GM19238 (cell line): ENCODE measurements at regions not wholly inside any gene's neighbourhood (a gene's known extent, or its start where the extent isn't known, plus 50 kb on each side); places are given as distances from the start of the nearest gene placed in this dataset.

Experiments used
- DNase-seq: peaks from one replicate; pipeline ENCODE4 v3.0.0; 2011; ENCODE audit warnings: low spot score; ENCODE audit not compliant: insufficient read length

- no peak for DNase-seq
Observed at GRCh38 chr5:67350618-67351201, 154.1 kb upstream of the CD180 start.

- no peak for DNase-seq
Observed at GRCh38 chr5:67350185-67350584, 153.6 kb upstream of the CD180 start.

DNA sequence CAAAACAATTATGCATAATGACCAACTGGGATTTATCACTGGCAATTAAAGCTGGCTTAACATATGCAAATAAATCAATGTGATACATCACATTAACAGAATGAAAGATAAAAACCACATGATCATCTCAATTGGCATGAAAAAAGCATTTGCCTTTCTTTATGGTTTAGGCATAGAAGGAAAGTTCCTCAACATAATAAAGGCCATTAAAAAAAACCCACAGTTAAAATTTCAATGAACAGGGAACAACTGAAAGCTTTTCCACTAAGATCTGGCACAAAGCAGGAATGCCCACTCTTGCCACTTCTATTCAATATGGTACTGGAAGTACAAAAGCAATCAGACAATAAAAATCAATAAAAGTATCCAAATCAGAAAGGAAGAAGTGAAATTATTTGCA, 151.2 kb upstream of the CD180 start:
- DNase-seq: no peak

- DNase-seq: no peak
Observed at GRCh38 chr5:67346611-67347010, 150.0 kb upstream of the CD180 start.

- no peak for DNase-seq
Observed at GRCh38 chr5:67344870-67345269, 148.3 kb upstream of the CD180 start.

- no peak for DNase-seq
Observed at GRCh38 chr5:67343835-67344234, 147.2 kb upstream of the CD180 start.

- no peak for DNase-seq
Observed at GRCh38 chr5:67341478-67341877, 144.9 kb upstream of the CD180 start.

DNA sequence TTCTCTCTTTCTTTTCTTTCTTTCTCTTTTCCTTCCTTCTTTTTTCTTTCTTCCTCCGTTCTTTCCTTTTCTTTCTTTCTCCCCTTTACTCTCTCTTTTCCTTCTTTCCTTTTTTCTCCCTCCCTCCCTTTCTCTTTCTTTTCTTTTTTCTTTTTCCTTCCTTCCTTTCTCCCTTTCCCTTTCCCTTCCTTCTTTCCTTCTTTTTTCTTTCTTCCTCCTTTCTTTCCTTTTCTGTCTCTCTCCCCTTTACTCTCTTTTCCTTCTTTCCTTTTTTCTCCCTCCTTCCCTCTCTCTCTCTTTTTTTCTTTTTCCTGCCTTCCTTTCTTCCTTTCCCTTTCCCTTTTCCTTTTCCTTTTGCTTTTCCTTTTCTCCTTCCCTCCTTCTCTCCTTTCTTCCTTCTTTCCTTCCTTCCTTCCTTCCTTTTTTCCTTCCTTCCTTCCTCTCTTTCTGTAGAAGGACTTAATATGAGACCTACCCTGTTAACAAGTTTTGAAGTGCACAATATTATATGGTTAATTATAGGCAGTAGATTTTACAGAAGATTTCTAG, 142.7 kb upstream of the CD180 start:
- no peak for DNase-seq

DNA sequence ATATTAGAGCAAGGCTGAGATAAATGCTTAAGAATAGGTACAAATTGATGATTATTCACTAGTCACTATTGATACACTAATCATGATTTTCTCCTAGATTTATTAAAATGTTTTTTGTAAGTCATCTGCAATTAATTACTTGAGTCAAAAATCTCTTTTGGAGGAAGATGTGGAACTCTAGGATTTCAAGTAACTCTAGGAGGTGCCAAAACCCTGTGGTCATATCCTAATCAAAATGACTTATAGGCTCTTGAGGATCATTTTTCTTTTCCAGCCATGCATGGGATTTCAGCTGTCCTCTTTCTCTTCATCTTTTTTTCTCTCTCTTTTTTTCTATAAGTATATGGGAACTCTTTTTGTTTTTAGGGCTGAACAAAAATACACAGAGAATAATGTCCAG, 141.8 kb upstream of the CD180 start:
- DNase-seq: no peak

DNA sequence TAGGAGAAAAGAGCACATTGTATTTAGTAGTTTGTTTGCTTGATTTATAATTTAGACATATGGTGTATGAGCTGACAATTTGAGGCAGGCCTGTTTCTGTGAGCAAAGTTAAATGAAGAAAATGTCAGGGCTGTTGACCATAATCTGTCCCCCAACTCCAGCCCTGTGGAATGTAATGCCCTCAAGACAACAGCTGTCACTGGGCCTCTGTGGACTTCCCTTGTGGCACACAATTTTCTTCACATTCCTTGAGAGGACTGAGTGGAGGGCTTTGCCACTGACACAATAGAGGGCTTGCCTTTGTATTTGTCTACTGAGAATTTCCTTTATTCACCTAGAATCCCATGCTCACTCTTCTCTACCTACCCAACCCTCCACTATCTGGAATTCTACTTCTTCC, 141.2 kb upstream of the CD180 start:
- no peak for DNase-seq

DNA sequence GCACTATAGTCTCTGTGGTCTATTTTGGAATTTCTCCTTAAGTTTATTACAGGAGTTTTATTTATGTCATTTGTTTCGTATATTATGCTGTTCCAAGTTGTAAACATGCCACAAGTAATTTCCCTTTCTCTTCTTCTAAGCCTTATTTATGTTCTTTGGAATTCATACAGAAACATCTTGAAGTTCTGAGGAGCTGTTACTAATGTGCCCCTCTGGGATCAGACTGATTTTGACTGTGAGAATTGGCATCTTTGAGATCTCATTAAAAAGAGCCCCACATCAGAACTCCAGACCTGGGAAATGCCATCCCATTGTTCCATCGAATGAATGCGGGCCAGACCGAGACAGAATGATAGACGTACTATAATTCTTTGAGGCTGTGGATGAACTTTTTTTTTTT, 138.8 kb upstream of the CD180 start:
- DNase-seq: no peak

DNA sequence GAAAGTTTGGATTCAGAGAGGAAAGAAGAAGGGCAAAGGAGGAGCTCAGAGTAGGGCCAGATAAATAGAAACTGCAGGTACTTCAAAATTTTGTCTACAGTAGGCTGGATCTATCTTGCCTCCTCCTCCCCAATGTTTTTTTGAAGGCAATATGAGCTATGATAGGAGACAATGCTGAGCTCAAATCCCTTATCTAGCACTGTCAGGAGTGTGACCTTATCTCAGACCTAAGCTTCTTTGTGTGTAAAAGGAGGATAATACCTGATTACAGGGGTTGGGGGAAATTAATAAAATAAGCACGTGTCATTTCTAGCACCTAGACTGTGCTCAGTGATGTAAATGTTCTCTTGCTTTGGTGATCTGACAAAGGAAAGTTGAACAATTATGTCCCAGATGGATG, 137.8 kb upstream of the CD180 start:
- DNase-seq: no peak

DNA sequence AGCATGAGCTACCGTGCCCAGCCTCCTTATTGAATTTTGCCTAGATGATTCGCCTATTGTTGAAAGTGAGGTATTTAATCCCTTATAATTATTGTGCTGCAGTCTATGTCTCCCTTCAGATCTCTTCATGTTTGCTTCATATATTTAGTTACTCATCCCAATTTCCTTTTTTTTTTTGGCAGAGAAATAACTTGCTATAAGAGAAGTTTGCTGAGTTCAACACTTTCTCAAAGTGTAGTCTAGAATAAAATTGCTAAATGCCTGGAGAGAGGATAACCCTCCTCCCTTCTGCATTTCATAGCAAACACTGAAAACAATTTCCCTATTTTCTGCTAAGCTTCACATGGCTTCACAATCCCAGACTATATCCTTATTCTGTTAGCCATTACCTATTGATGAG, 136.6 kb upstream of the CD180 start:
- DNase-seq: no peak

- DNase-seq: no peak
Observed at GRCh38 chr5:67331296-67331925, 134.8 kb upstream of the CD180 start.

- DNase-seq: no peak
Observed at GRCh38 chr5:67319935-67320725, 123.5 kb upstream of the CD180 start.

DNA sequence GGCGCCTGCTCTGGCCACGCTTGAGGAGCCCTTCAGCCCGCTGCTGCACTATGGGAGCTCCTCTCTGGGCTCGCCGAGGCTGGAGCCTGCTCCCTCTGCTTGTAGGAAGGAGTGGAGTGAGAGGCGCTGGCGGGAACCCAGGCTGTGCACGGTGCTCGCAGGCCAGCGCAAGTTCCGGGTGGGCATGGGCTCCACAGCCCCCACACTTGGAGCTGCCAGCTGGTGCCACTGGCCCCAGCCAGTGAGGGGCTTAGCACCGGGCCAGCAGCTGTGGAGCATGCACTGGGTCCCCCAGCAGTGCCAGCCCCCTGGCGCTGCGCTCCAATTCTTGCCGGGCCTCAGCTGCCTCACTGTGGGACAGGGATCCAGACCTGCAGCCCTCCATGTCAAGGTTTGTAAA, 122.1 kb upstream of the CD180 start:
- no peak for DNase-seq

DNA sequence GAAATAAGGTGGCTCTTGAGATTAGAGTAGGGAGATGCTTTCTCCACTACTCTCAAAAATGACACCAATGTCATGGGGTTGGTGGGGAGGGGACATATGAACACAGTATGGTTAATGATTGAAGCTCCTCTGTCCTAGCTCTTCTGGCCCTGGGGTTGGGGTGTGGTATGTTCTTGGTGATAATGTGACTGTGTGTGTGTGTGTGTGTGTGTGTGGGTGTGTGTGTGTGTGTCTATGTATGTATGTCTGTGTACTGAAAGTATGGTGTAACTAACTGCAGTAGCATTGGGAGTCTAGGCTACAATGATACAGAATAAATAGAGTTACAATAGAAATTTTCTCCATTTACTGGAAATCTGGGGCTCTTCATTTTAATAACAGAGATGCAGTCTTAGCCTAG, 121.0 kb upstream of the CD180 start:
- DNase-seq: no peak

- no peak for DNase-seq
Observed at GRCh38 chr5:67316695-67317094, 120.1 kb upstream of the CD180 start.

- DNase-seq: no peak
Observed at GRCh38 chr5:67315082-67315989, 118.7 kb upstream of the CD180 start.

DNA sequence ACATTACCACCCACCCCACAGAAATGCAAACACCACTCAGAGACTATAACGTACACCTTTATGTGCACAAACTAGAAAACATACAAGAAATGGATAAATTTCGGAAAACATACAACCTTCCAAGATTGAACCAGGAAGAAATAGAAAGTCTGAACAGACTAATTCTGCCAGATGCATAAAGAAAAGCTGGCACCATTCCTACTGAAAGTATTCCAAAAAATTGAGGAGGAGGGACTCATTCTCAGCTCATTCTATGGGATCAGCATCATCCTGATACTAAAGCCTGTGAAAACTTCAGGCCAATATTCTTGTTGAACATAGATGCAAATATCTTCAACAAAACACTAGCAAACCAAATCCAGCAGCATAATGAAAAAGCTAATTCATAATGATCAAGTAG, 115.1 kb upstream of the CD180 start:
- DNase-seq: no peak

DNA sequence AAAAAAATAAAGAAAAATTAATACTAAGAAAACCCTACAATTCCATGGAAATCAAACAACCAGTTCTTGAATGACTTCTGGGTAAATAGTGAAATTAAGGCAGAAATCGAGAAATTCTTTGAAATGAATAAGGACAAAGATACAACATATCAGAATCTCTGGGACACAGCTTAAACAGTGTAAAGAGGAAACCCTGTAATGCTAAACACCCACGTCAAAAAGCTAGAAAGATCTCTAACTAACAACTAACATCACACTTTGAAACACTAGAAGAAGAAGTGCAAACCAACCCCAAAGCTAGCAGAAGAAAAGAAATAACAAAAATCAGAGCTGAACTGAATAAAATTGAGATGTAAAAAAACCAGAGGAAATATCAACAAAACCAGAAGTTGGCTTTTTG, 114.6 kb upstream of the CD180 start:
- DNase-seq: no peak

DNA sequence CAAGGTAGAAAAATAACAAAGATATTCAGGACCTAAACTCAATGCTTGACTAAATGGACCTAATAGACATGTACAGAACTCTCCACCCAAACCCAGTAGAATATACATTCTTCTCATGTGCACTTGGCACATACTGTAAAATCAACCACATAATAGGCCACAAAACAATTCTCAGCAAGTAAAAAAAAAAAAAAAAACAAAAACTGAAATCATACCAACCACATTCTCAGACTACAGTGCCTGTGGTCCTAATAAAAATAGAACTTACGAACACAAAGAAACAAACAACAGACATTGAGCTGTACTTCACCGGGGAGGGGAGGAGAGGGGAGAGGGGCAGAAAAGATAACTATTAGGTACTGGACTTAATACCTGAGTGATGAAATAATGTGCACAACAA, 114.1 kb upstream of the CD180 start:
- no peak for DNase-seq
